Activated CD4-positive, alpha-beta T cell treated with anti-CD3 and anti-CD28 coated beads, Interleukin-2, amount 10 ng/mL, durations not matched to agents 7 days and 5 days (primary cell): ENCODE measurements at regions not wholly inside any gene's neighbourhood (a gene's known extent, or its start where the extent isn't known, plus 50 kb on each side); places are given as distances from the start of the nearest gene placed in this dataset.

Experiments used
- CTCF ChIA-PET: fragments of 350-600 bp; sonication (Branson Sonifier 250); formaldehyde crosslinking; loops from one replicate; lab custom pipeline; 2021; ENCODE audit warnings: antibody characterized with exemption; lab: Charles Lee
- POLR2A ChIA-PET: fragments of 350-600 bp; sonication (Branson Sonifier 250); formaldehyde crosslinking; loops from one replicate; lab custom pipeline; 2021; ENCODE audit warnings: antibody characterized with exemption; lab: Charles Lee
- DNase-seq: peaks from one replicate; pipeline ENCODE4 v3.0.0-alpha.2; 2020
- H3K27ac Mint-ChIP-seq: one replicate; pipeline ENCODE4 v1.8.0; 2021; ENCODE audit warnings: mild to moderate bottlenecking, moderate library complexity, mixed read lengths
- H3K27me3 Mint-ChIP-seq: one replicate; pipeline ENCODE4 v1.8.0; 2021; ENCODE audit warnings: mixed read lengths
- H3K36me3 Mint-ChIP-seq: one replicate; pipeline ENCODE4 v1.8.0; 2021; ENCODE audit warnings: low read depth, mixed read lengths
- H3K4me1 Mint-ChIP-seq: one replicate; pipeline ENCODE4 v1.8.0; 2021; ENCODE audit warnings: mixed read lengths
- H3K4me3 Mint-ChIP-seq: one replicate; pipeline ENCODE4 v1.8.0; 2021; ENCODE audit warnings: mild to moderate bottlenecking, moderate library complexity, mixed read lengths
- H3K9me3 Mint-ChIP-seq: one replicate; pipeline ENCODE4 v1.8.0; 2021; ENCODE audit warnings: mixed read lengths

DNA sequence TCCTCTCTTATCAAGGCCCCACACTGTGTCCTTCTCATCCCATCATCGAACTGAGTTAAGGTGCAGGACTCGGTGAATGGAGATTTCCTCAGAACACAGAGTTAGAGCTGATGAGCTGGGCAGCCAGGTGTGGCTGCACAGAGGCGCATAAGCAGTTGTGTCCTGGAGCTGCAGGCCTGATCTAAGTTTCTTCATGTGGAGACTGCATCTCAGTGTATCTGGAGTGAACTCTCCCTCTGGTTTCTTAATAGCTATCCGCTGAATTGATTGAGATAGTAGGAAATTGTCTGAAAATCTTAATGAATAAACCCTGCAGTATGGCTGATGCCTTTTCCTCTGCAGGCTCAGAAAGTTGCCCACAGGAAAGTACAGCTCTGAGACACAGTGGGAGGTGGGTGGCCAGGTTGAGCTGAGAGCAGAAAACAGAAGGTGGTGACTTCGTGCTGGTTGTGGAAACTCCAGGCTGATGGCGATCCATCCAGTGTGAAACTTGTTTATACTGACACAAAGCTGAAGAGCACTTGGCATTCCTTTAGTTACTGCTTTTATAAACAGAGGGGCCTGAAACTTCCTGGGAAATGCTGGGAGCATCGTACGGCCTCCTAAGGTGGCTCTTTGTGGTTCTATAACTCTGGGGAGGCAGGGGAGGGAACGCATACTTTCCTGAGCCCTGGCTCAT is 67.4 kb upstream of the F3 start:
- Mint-ChIP-seq H3K4me1 (peaks cover 3% of the 10 kb centered on the region), H3K27ac (no peak overlapping the region), H3K4me3 (no peak overlapping the region), H3K36me3 (no peaks in the 10 kb centered on the region), H3K9me3 (no peaks in the 10 kb centered on the region), H3K27me3 (peaks cover 7% of the 10 kb centered on the region)
- POLR2A ChIA-PET = no interaction called here
- no peak for DNase-seq
- CTCF ChIA-PET = no interaction called here

DNA sequence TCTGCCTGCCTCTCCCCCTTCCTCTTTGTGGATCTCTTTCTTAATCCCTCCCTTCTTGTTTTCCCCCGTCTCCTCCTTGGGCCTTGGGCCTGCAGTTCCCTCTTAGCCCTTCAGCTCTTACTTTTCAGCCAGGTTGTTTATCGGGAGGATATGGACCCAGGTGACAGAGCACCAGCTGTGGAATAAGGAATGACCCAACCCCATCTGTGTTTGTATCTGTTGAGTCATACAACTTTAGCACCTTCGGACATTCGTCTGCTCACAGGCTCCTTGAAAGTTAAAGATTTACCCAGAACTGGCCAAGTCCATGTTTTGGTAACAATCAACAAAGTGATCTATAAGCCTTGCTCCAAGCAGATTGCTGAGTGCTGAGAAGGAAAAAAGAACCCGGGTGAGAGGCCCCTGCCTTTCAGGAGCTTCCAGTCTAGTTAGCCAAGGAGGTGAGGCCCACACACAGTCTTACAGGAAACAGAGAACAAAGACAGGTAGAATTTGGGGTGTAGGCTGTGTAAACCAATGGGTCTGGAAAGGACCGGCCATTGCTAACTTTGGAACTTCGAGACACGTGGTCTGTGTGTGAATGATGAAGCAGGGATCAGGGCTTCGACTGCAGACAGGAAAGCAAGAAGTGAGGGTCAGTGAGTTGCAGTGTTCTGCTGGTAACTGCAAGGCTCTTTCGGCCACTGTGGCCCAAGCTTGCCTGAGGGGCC is 66.7 kb upstream of the F3 start:
- Mint-ChIP-seq H3K4me1 (peaks cover 7% of the 10 kb centered on the region), H3K9me3 (peaks cover 2% of the 10 kb centered on the region), H3K27ac (no peak overlapping the region), H3K27me3 (peaks cover 14% of the 10 kb centered on the region), H3K36me3 (no peaks in the 10 kb centered on the region), H3K4me3 (no peak overlapping the region)
- no peak for DNase-seq
- POLR2A ChIA-PET = no interaction called here
- CTCF ChIA-PET = interaction anchor here (1.2 kb wide), 1 partner anchor 16 kb away, joined by 3 read pairs; no protein-coding TSS in a partner anchor

DNA sequence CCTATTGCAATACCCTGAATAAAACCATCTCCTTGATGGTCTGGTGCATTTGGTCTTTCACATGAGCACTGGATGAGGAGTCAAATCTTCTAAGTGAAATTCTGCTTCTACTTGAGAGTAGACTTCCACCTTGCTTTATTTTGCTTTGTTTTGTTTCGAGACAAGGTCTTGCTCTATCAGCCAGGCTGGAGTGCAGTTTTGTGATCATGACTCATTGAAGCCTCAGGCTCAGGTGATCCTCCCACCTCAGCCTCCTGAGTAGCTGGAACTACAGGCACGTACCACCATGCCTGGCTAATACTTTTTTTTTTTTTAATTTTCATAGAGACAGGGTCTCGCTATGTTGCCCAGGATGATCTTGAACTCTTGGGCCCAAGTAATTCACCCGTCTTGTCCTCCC is 65.8 kb upstream of the F3 start:
- no peak overlapping the region for H3K27ac Mint-ChIP-seq
- no peaks in the 10 kb centered on the region for H3K36me3 Mint-ChIP-seq
- CTCF ChIA-PET = interaction anchor here (1.2 kb wide), 1 partner anchor 15 kb away, joined by 3 read pairs; no protein-coding TSS in a partner anchor
- no peak for DNase-seq
- H3K9me3 Mint-ChIP-seq = peaks cover 2% of the 10 kb centered on the region
- peaks cover 13% of the 10 kb centered on the region for H3K4me1 Mint-ChIP-seq
- H3K4me3 Mint-ChIP-seq = no peak overlapping the region
- peaks cover 17% of the 10 kb centered on the region for H3K27me3 Mint-ChIP-seq
- POLR2A ChIA-PET = no interaction called here

DNA sequence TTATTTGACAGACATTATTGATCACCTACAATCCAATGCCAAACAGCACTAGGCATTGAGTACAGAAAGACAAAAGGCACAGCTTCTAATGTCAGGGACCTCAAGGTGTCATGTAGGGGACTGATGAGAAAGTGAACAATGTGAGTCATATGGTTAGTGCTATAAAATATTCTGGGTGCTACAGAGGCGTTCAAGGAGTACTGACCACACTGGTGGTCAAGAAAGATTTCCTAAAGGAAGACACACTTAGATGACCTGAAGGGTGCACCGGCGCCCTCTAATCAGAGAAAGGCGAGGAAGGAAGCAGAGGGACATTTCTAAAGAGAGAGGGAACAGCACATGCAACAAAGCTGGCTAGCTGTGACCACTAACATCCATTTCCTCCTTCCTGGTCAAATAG is 64.9 kb upstream of the F3 start:
- H3K4me3 Mint-ChIP-seq = no peak overlapping the region
- ChIA-PET CTCF (no interaction called here), POLR2A (no interaction called here)
- peaks cover 2% of the 10 kb centered on the region for H3K9me3 Mint-ChIP-seq
- no peak for DNase-seq
- no peak overlapping the region for H3K27ac Mint-ChIP-seq
- no peaks in the 10 kb centered on the region for H3K36me3 Mint-ChIP-seq
- peaks cover 25% of the 10 kb centered on the region for H3K27me3 Mint-ChIP-seq
- peaks cover 22% of the 10 kb centered on the region for H3K4me1 Mint-ChIP-seq

DNA sequence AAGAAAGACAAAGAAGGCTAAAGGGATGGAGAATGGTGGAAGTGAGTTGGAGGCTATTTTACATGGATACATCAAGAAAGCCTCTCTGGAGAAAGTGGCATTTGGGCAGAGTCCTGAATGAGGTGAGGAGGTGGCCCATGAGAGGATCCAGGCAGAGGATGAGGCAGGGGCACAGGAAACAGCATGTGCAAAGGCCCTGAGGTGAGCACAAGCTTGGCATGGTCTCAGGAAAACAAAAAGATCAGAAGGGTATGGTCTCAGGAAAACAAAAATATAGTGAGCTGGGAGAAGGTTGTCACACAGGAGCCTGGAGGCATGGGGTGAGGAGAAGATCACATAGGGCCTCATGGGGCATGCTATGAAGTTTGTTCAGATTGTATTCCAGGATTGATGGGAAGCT is 62.1 kb upstream of the F3 start:
- POLR2A ChIA-PET = no interaction called here
- no peak for DNase-seq

DNA sequence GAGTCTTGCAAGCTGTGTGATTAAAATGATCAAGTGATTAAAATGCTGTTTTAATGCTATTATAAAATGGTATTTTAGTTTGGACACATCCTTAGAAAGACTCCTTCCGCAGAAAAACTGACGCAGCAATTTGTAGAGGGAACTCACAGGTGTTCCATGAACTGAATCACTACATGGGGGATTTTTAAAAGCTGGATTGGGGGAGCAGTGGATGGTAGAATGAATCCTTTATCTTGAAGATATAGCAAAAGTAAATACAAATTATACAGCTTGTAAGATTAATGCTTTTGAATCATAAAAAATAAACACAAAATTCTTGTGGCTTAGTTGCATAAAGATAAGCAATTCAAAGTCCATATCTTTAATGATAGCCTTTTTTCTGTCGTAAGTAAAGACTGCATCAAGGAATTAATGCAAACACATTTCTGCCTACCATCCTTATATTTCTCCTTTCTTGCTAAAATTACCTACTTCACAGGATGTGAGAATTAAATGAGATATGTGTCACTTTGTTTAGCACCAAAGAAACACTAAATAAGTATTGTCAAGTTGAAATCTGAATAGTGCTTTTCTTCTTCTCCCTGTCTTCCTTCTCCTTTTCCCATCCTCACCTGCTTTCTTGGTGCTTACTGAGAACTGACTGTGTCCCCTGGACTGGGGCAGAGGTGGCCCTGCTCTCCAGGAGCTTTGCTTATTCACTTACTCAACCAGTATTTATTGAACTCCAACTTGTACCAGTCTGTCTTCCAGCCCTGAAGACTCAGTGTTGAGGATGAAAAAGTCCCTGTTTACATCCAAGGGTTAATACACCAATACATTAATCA is 61.5 kb upstream of the F3 start:
- no peak overlapping the region for H3K4me3 Mint-ChIP-seq

More for the DNA sequence above, 62.1 kb upstream of the F3 start:
- Mint-ChIP-seq H3K4me3 (no peak overlapping the region), H3K36me3 (no peaks in the 10 kb centered on the region), H3K4me1 (peaks cover 22% of the 10 kb centered on the region), H3K27me3 (peaks cover 46% of the 10 kb centered on the region), H3K27ac (no peak overlapping the region), H3K9me3 (peaks cover 2% of the 10 kb centered on the region)
- CTCF ChIA-PET = interaction anchor here (0.8 kb wide), 1 partner anchor 48 kb away, joined by 3 read pairs; no protein-coding TSS in a partner anchor

DNA sequence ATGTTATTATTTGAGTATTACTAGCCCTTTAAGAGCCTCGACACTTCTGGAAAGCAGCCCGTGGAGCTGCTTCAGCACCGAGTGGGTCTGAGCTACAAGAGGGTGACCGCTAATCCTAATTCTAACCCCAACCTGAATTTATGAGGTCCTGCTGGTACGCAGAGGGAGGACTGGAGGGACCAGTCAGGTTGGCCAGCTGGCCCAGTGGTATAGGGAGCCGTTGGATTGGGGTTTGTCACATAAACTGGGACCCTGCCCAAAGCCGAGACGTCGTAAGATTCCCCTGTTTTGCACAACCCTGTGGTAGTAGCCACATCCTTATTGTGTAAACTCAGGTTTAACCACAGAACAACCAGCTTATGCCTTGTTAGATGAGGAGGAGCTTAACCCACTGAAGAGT is 60.8 kb upstream of the F3 start:
- peaks cover 45% of the 10 kb centered on the region for H3K27me3 Mint-ChIP-seq
- peaks cover 2% of the 10 kb centered on the region for H3K9me3 Mint-ChIP-seq
- H3K4me3 Mint-ChIP-seq = peak overlapping the region; percentile 48
- peak; percentile 52 for DNase-seq
- CTCF ChIA-PET = interaction anchor here (1.1 kb wide), 1 partner anchor 10 kb away, joined by 3 read pairs; no protein-coding TSS in a partner anchor
- POLR2A ChIA-PET = no interaction called here
- H3K4me1 Mint-ChIP-seq = peaks cover 22% of the 10 kb centered on the region
- no peaks in the 10 kb centered on the region for H3K36me3 Mint-ChIP-seq
- peak overlapping the region; percentile 60 for H3K27ac Mint-ChIP-seq

More for the DNA sequence above, 61.5 kb upstream of the F3 start:
- POLR2A ChIA-PET = no interaction called here
- CTCF ChIA-PET = interaction anchor here (1.1 kb wide), 1 partner anchor 11 kb away, joined by 3 read pairs; no protein-coding TSS in a partner anchor
- Mint-ChIP-seq H3K4me1 (peaks cover 22% of the 10 kb centered on the region), H3K9me3 (peaks cover 2% of the 10 kb centered on the region), H3K27me3 (peaks cover 47% of the 10 kb centered on the region), H3K27ac (no peak overlapping the region), H3K36me3 (no peaks in the 10 kb centered on the region)
- DNase-seq = no peak

DNA sequence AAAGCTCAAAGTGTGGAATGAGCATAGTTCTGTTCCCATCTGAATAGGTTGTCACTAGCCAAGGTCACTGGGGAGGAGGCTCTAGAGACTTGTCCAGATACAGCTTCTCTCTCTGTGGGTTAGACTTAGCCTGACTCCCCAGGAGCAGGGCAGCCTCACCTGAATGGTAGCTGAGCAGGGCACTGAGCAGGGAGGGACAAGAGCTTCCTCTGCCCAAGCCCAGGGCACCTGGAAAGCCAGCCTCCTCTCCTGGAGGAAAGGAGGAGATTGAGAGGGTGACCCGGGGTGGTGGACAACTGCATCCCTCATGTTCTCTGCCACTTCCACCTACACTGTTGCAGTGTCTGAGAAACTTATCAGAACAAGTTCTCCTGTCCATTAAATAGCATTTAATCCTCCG is 59.0 kb upstream of the F3 start:
- CTCF ChIA-PET = interaction anchor here (1.0 kb wide), 1 partner anchor 18 kb away, joined by 4 read pairs; no protein-coding TSS in a partner anchor
- H3K4me3 Mint-ChIP-seq = no peak overlapping the region
- no peak overlapping the region for H3K27ac Mint-ChIP-seq

DNA sequence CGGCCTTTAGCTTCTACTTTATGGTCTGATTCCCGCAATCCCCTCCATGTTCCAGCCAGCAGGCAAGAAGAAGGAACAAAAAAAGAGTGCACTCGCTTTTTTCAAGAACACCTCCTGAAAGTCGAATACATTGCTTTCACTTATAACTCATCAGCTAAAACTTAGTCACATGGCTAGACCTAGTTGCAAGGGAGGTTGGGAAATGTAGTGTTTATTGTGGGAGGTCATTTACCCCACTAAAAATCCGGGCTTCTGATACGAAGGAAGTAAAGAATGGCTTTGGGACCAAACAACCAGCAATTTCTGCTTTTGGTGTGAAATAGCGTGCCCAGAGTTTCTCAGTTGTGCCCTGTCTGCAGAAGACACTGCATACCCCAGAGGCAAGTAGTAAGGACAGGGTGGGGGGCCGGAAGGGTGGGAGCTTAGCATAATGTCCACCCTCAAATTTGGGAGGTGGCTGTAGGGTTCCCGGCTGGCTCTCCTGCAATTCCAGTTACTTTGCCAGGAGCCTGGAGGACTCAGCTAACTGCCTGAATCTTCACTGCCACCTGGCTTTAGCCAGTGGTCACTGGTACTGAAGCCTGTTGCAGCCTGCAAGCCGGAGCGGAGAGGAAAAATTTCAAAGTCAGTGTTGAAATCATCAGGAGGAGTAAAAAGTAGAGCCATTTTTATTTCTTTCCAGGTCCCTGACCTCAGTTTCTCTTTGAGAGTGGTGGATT is 57.7 kb upstream of the F3 start:
- Mint-ChIP-seq H3K4me3 (no peak overlapping the region), H3K27me3 (peaks cover 40% of the 10 kb centered on the region), H3K36me3 (no peaks in the 10 kb centered on the region), H3K27ac (no peak overlapping the region), H3K4me1 (peaks cover 22% of the 10 kb centered on the region), H3K9me3 (peaks cover 2% of the 10 kb centered on the region)
- POLR2A ChIA-PET = no interaction called here
- CTCF ChIA-PET = no interaction called here
- no peak for DNase-seq

More for the DNA sequence above, 59.0 kb upstream of the F3 start:
- H3K4me1 Mint-ChIP-seq = peaks cover 22% of the 10 kb centered on the region
- H3K27me3 Mint-ChIP-seq = peaks cover 45% of the 10 kb centered on the region
- peaks cover 2% of the 10 kb centered on the region for H3K9me3 Mint-ChIP-seq
- POLR2A ChIA-PET = no interaction called here
- no peaks in the 10 kb centered on the region for H3K36me3 Mint-ChIP-seq
- no peak for DNase-seq

DNA sequence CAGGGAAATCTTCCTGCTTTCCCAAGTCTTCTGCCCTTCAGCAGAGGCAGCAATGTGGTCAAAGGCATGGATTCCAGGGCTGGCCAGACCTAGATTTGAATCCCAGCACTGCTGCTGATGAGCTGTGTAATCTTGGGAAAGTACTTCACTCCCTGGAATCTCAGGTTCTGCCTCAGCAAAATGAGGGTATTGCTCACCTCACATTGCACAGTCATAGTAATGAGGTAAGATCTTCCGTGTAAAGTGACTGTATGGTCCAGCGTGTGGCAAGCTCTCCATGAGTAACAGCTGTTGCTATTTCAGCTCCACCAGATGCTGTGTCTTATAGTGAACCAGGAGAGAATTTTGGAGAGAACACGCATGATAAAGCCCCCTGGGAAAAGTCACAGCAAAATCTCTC is 56.1 kb upstream of the F3 start:
- Mint-ChIP-seq H3K4me3 (no peak overlapping the region), H3K27ac (no peak overlapping the region), H3K4me1 (peaks cover 12% of the 10 kb centered on the region), H3K36me3 (no peaks in the 10 kb centered on the region), H3K9me3 (no peaks in the 10 kb centered on the region), H3K27me3 (peaks cover 30% of the 10 kb centered on the region)
- ChIA-PET POLR2A (no interaction called here), CTCF (no interaction called here)
- DNase-seq = no peak

DNA sequence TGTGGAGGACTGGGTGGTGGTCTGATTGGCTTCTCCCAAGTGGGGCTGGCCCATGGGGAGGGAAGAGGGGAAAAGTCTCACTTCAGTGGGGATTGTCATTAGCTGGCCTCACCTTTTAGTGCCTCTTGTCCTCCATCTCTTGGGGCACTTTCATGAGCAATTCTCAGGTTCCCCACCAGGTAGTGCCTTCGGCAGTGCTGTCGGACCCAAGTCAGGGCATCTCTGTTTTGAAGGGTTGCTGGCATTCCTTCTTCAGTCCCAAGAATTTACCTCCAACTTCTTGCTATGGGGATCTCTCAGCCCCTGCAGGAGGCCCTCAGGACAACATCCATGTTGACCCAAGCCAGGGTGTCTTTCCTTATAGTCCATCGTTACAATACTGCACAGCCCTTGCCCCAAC is 54.7 kb upstream of the F3 start:
- Mint-ChIP-seq H3K4me3 (no peak overlapping the region), H3K36me3 (no peaks in the 10 kb centered on the region), H3K27me3 (peaks cover 19% of the 10 kb centered on the region), H3K27ac (no peak overlapping the region), H3K9me3 (no peaks in the 10 kb centered on the region), H3K4me1 (no peaks in the 10 kb centered on the region)
- CTCF ChIA-PET = no interaction called here
- POLR2A ChIA-PET = no interaction called here
- DNase-seq = no peak

DNA sequence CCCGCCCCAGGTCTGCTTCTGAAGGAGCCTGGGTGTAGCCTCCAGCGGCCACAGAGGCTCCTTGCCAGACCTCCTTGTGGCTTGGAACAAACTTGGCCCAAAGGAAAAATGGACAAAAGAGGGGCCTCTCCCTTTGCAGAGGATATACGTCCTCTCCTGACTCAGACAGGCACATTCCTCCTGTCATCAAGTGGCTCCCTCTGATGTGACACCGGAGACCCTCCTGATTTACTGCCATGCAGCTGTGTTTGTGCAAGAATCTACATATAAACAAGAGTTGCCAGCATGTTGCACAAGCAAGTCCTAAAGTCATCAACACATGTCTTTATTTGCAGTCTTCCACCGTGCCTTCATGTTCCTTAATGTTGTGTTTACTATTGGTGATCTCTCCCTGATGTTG is 54.1 kb upstream of the F3 start:
- no peak for DNase-seq
- ChIA-PET POLR2A (no interaction called here), CTCF (no interaction called here)
- peaks cover 13% of the 10 kb centered on the region for H3K27me3 Mint-ChIP-seq
- H3K36me3 Mint-ChIP-seq = no peaks in the 10 kb centered on the region
- no peaks in the 10 kb centered on the region for H3K4me1 Mint-ChIP-seq
- H3K27ac Mint-ChIP-seq = no peak overlapping the region
- H3K9me3 Mint-ChIP-seq = no peaks in the 10 kb centered on the region
- no peak overlapping the region for H3K4me3 Mint-ChIP-seq
